ENCODE measurements at regions not wholly inside any gene's neighbourhood (a gene's known extent, or its start where the extent isn't known, plus 50 kb on each side); places are given as distances from the start of the nearest gene placed in this dataset.

- H4K20me1 ChIP-seq (ENCODE audit: low read depth, low read length), result no peaks in the 10 kb centered on the region
- H3F3A ChIP-seq (ENCODE audit: insufficient read depth), result no peaks in the 10 kb centered on the region
- H3K79me2 ChIP-seq (ENCODE audit: insufficient read depth, low read length), result no peaks in the 10 kb centered on the region
- H3K4me2 ChIP-seq (ENCODE audit: low read depth, low read length, poor library complexity, severe bottlenecking), result no peak overlapping the region
- no peaks in the 10 kb centered on the region for H3K27me3 ChIP-seq (ENCODE audit: low read length)
- no peak overlapping the region for H3K4me3 ChIP-seq (ENCODE audit: insufficient read depth, low read length, poor library complexity, severe bottlenecking)
- no peak overlapping the region for H3K27ac ChIP-seq (ENCODE audit: low read depth, low read length)
- H3K9ac ChIP-seq (ENCODE audit: low read length), result no peak overlapping the region
- H3K9me2 ChIP-seq (replicated peaks; ENCODE audit: insufficient read depth, low read length), result no peaks in the 10 kb centered on the region
- H3K36me3 ChIP-seq (ENCODE audit: low read length), result no peaks in the 10 kb centered on the region
- TF ChIP-seq CTCF (IDR thresholded peaks at IDR 0.05; ENCODE audit: insufficient read depth, low read length, poor library complexity, severe bottlenecking) (no peak), EZH2phosphoT487 (conservative IDR thresholded peaks at IDR 0.05; ENCODE audit: low read length) (no peak)
- H3K9me3 ChIP-seq (ENCODE audit: insufficient read depth, low read length), result no peaks in the 10 kb centered on the region
- no peak overlapping the region for H2AFZ ChIP-seq (ENCODE audit: low read depth, low read length, severe bottlenecking)
Observed at GRCh38 chr2:58720770-58721697, 479.9 kb upstream of the FANCL start.

GRCh38 chr2:58720033-58720769 is 479.1 kb upstream of the FANCL start:
- H2AFZ ChIP-seq (ENCODE audit: low read depth, low read length, severe bottlenecking), result no peak overlapping the region
- no peaks in the 10 kb centered on the region for H3K9me3 ChIP-seq (ENCODE audit: insufficient read depth, low read length)

GRCh38 chr2:58715344-58715743 is 474.2 kb upstream of the FANCL start:
- Histone ChIP-seq H3F3A (ENCODE audit: insufficient read depth) (no peaks in the 10 kb centered on the region), H3K9me2 (replicated peaks; ENCODE audit: insufficient read depth, low read length) (no peaks in the 10 kb centered on the region), H4K20me1 (ENCODE audit: low read depth, low read length) (no peaks in the 10 kb centered on the region), H3K27ac (ENCODE audit: low read depth, low read length) (no peak overlapping the region), H3K79me2 (ENCODE audit: insufficient read depth, low read length) (no peaks in the 10 kb centered on the region), H3K27me3 (ENCODE audit: low read length) (no peaks in the 10 kb centered on the region), H3K36me3 (ENCODE audit: low read length) (no peaks in the 10 kb centered on the region), H3K9ac (ENCODE audit: low read length) (no peak overlapping the region), H3K4me2 (ENCODE audit: low read depth, low read length, poor library complexity, severe bottlenecking) (no peak overlapping the region), H3K4me3 (ENCODE audit: insufficient read depth, low read length, poor library complexity, severe bottlenecking) (no peak overlapping the region), H3K9me3 (ENCODE audit: insufficient read depth, low read length) (no peaks in the 10 kb centered on the region), H2AFZ (ENCODE audit: low read depth, low read length, severe bottlenecking) (no peak overlapping the region)
- TF ChIP-seq EZH2phosphoT487 (conservative IDR thresholded peaks at IDR 0.05; ENCODE audit: low read length), result no peak
- no peak for TF ChIP-seq CTCF (IDR thresholded peaks at IDR 0.05; ENCODE audit: insufficient read depth, low read length, poor library complexity, severe bottlenecking)

More at GRCh38 chr2:58720033-58720769, 479.1 kb upstream of the FANCL start:
- H3K27me3 ChIP-seq (ENCODE audit: low read length), result no peaks in the 10 kb centered on the region
- H3K27ac ChIP-seq (ENCODE audit: low read depth, low read length), result no peak overlapping the region
- H3F3A ChIP-seq (ENCODE audit: insufficient read depth), result no peaks in the 10 kb centered on the region
- no peak overlapping the region for H3K4me2 ChIP-seq (ENCODE audit: low read depth, low read length, poor library complexity, severe bottlenecking)
- no peaks in the 10 kb centered on the region for H3K36me3 ChIP-seq (ENCODE audit: low read length)
- H3K9ac ChIP-seq (ENCODE audit: low read length), result no peak overlapping the region
- no peak for TF ChIP-seq CTCF (IDR thresholded peaks at IDR 0.05; ENCODE audit: insufficient read depth, low read length, poor library complexity, severe bottlenecking)
- H3K4me3 ChIP-seq (ENCODE audit: insufficient read depth, low read length, poor library complexity, severe bottlenecking), result no peak overlapping the region
- no peaks in the 10 kb centered on the region for H4K20me1 ChIP-seq (ENCODE audit: low read depth, low read length)
- H3K79me2 ChIP-seq (ENCODE audit: insufficient read depth, low read length), result no peaks in the 10 kb centered on the region
- no peaks in the 10 kb centered on the region for H3K9me2 ChIP-seq (replicated peaks; ENCODE audit: insufficient read depth, low read length)
